ENCODE measurements at regions not wholly inside any gene's neighbourhood (a gene's known extent, or its start where the extent isn't known, plus 50 kb on each side); places are given as distances from the start of the nearest gene placed in this dataset.
"Not testable (repeated sequence)": the region's sequence is repeated elsewhere in the genome, so short reads cannot be mapped to it uniquely, and the experiment has no call there.

DNA sequence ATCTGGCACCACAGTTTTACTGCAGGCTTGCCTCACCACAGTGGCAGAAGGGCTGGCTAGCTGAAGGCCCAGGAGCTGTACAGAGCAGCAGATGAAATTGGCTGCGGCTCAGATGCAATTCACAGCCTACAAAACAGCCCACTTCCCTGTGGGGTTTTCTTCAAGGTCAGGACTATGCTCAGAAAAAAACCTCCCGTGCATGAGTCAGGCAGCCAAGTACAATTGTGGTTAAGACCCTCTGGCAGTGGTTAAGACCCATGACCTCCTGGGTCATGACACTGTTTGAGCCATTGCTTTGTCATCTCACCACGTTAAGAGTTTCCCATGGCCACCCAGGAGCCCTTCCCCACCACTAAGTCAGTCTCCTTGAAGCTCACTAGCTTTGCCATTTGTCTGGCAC lies 276.3 kb downstream of the HNRNPD start:
- Histone ChIP-seq H3K36me3 (no peaks in the 10 kb centered on the region), H3K4me2 (no peak overlapping the region), H3K9me3 (no peaks in the 10 kb centered on the region), H3K4me1 (no peaks in the 10 kb centered on the region), H3K27ac (no peak overlapping the region), H3K9ac (no peak overlapping the region), H3K4me3 (no peak overlapping the region), H3K27me3 (no peaks in the 10 kb centered on the region), H4K20me1 (no peaks in the 10 kb centered on the region)
- TF ChIP-seq Cebpa-rat (IDR thresholded peaks at IDR 0.05): no peak

DNA sequence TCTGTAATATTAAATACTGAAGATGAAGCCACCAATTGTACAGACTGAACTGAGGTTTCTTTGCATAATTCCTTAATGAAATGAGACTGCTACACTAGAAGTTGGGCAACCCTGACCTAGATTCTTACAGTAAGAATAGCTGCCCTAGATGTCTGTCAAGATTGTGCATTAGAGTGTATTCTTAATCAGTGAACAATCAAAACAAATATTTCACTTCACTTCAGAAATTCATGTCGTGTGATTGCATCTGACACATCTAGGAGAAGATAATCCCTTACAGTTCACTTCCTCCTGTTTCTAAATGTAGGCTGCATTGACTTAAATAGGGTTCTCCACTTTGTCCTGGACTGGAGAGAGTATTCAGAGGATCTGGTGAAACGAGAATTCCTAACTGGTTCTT lies 283.1 kb downstream of the HNRNPD start:
- no peak overlapping the region for H3K4me3 ChIP-seq
- H3K4me1 ChIP-seq: no peaks in the 10 kb centered on the region
- H3K27me3 ChIP-seq: no peaks in the 10 kb centered on the region
- no peaks in the 10 kb centered on the region for H3K36me3 ChIP-seq
- H3K4me2 ChIP-seq: no peak overlapping the region
- no peaks in the 10 kb centered on the region for H4K20me1 ChIP-seq
- no peak for TF ChIP-seq Cebpa-rat (IDR thresholded peaks at IDR 0.05)
- no peaks in the 10 kb centered on the region for H3K9me3 ChIP-seq
- no peak overlapping the region for H3K27ac ChIP-seq
- H3K9ac ChIP-seq: no peak overlapping the region

DNA sequence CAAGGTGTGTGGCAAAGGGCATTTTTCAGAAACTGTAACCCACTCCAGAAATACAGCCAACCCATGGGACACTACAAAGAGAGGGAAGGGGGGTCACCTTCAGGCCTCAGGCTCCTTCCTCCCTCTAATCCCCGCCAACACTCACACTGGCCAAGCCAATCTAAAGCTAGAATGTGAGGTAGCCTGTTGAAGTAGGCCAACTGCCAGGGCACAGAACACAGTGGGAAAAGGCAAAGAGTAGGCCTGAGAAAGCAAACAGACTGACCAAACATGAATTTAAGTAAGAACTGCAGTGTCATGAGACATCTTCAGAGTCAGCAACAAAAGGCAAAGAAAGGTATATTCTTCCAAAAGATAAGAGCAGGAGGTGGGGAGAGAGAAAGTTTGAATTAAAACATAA lies 289.0 kb downstream of the HNRNPD start:
- H3K9ac ChIP-seq: no peak overlapping the region
- H3K27me3 ChIP-seq: no peaks in the 10 kb centered on the region
- no peak overlapping the region for H3K4me2 ChIP-seq
- no peaks in the 10 kb centered on the region for H3K9me3 ChIP-seq
- H3K4me3 ChIP-seq: no peak overlapping the region
- no peaks in the 10 kb centered on the region for H3K36me3 ChIP-seq
- H3K4me1 ChIP-seq: no peaks in the 10 kb centered on the region
- no peak for TF ChIP-seq Cebpa-rat (IDR thresholded peaks at IDR 0.05)
- H4K20me1 ChIP-seq: no peaks in the 10 kb centered on the region
- H3K27ac ChIP-seq: no peak overlapping the region

DNA sequence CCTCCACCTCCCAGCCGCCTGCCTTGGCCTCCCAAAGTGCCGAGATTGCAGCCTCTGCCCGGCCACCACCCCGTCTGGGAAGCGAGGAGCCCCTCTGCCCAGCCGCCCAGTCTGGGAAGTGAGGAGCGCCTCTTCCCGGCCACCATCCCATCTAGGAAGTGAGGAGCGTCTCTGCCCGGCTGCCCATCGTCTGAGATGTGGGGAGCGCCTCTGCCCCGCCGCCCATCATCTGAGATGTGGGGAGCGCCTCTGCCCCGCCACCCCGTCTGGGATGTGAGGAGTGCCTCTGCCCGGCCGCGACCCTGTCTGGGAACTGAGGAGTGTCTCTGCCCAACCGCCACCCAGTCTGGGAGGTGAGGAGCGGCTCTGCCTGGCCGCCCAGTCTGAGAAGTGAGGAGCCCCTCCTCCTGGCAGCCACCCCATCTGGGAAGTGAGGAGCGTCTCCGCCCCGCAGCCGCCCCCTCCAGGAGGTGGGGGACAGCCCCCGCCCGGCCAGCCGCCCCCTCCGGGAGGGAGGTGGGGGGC lies 296.3 kb downstream of the HNRNPD start:
- H3K27ac ChIP-seq, H3K4me2 ChIP-seq, H3K4me1 ChIP-seq, H3K9ac ChIP-seq, H3K36me3 ChIP-seq, H3K27me3 ChIP-seq, H4K20me1 ChIP-seq, H3K9me3 ChIP-seq, H3K4me3 ChIP-seq: not testable (repeated sequence)

DNA sequence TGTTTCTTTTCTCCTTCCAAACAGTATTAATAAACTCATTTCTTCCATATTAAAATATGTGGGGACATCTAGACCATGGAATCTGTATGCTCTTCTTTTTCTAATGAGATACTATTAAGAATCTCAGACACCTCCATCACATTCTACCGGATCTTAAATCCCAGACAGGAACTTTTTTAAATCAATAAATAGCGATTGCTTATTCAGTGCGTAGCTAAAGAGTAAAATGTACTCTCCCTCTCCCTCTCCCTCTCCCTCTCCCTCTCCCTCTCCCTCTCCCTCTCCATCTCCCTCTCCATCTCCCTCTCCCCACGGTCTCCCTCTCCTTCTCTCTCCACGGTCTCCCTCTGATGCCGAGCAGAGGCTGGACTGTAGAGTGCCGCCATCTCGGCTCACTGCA lies 297.0 kb downstream of the HNRNPD start:
- Histone ChIP-seq H3K4me3 (no peak overlapping the region), H3K9ac (no peak overlapping the region), H3K27ac (no peak overlapping the region), H3K36me3 (no peaks in the 10 kb centered on the region), H4K20me1 (no peaks in the 10 kb centered on the region), H3K9me3 (peaks cover 5% of the 10 kb centered on the region; the same call in 1 of the 2 replicates), H3K4me2 (no peak overlapping the region), H3K4me1 (no peaks in the 10 kb centered on the region), H3K27me3 (no peaks in the 10 kb centered on the region)
- no peak for TF ChIP-seq Cebpa-rat (IDR thresholded peaks at IDR 0.05)

DNA sequence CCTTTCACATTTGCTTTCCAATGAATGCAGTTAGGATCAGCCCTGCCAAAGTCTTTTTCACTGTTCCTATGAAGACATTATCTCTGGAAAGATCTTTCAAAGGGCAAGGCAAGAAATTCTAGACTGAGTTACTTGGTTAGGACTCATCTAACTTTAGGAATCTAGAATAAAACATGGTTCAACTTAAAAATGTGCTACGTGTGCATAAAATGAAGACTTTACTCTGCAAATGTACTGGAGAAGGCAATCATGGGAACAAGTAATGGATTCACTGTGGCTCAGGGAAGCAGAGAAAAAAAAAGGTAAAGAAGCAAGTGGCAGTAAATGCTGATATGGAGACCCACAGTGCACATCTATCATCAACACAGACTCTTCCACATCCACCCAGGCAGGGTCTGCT lies 297.4 kb downstream of the HNRNPD start:
- Histone ChIP-seq H3K4me1 (no peaks in the 10 kb centered on the region), H3K4me3 (no peak overlapping the region), H3K36me3 (no peaks in the 10 kb centered on the region), H4K20me1 (no peaks in the 10 kb centered on the region), H3K9me3 (peaks cover 5% of the 10 kb centered on the region; the same call in 1 of the 2 replicates), H3K27me3 (no peaks in the 10 kb centered on the region), H3K27ac (no peak overlapping the region), H3K4me2 (no peak overlapping the region), H3K9ac (no peak overlapping the region)
- TF ChIP-seq Cebpa-rat (IDR thresholded peaks at IDR 0.05): no peak

DNA sequence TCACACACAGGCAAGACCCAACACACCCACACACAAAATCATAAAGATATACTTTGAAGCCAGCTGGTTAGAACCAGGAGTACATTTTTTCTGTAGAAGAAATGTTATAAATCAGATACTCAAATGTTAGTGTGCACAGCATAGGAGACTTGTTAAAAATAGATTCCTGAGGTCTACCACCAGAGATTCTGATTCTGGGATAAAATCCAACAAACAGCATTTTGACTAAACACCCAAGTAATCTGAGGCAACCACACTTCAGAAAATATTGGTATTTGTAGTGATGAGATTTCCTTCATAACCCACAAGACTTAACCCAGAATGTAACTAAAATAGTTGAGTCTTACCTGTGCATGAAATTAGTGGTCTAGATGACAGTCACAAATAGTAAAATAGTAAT lies 301.8 kb downstream of the HNRNPD start:
- H3K27me3 ChIP-seq: no peaks in the 10 kb centered on the region
- no peaks in the 10 kb centered on the region for H4K20me1 ChIP-seq
- H3K4me3 ChIP-seq: no peak overlapping the region
- no peak overlapping the region for H3K9ac ChIP-seq
- no peak overlapping the region for H3K27ac ChIP-seq
- H3K4me2 ChIP-seq: no peak overlapping the region
- no peaks in the 10 kb centered on the region for H3K36me3 ChIP-seq
- no peak for TF ChIP-seq Cebpa-rat (IDR thresholded peaks at IDR 0.05)
- no peaks in the 10 kb centered on the region for H3K9me3 ChIP-seq
- no peaks in the 10 kb centered on the region for H3K4me1 ChIP-seq

DNA sequence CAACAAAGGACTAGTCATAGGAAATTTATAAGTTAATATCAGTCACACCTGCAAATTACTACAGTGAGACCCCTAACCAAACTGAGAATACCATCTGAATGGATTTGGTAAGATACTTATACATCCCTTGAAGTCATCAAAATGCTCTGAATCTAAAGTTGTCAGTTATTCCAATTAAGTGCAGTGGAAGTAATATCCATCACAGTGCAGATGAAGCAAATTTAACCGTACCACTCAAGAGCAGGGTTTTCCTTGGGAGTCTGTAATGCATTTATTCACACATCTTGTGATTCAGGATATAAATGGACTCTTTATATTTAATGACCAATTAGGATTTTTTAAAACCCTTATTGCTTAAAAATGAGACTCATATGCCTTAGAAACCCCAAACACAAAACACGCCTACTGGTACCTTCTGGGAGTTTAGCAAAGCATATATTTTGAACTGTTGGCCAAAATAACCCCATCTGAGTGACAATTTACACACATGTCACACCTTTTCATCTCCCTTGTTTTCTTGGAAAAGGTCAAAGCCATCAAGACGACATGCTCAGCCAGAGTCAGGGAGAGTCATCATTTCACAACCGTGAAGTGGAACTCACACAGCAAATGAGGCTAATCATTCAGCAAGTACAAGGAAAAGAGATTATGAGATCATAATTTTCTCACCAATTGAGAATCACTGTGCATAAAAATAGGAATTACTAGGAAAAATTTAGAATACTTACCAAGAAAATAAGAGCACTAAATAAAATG lies 303.7 kb downstream of the HNRNPD start:
- H3K4me3 ChIP-seq: no peak overlapping the region
- H3K27ac ChIP-seq: no peak overlapping the region
- TF ChIP-seq Cebpa-rat (IDR thresholded peaks at IDR 0.05): no peak
- H3K36me3 ChIP-seq: no peaks in the 10 kb centered on the region
- H3K4me2 ChIP-seq: no peak overlapping the region
- no peaks in the 10 kb centered on the region for H3K9me3 ChIP-seq
- no peaks in the 10 kb centered on the region for H3K27me3 ChIP-seq
- H3K9ac ChIP-seq: no peak overlapping the region
- no peaks in the 10 kb centered on the region for H3K4me1 ChIP-seq
- no peaks in the 10 kb centered on the region for H4K20me1 ChIP-seq

DNA sequence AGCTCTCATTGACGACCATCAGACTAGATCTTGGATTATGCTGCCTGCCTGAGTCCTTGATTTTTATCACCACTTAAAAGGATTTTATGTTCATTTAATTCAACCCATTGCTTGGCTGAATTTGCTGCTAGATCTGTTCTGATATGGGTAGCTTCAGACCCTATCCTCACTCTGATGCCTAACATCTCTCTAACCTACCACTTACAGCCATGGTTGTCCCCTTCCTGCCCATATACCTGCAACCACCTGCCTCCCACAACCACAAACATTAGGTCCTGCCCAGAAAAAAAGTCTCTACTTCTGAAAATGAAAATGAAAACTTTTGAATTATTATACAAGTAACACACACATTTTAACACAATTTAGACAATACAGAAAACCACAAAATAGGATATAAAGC lies 310.8 kb downstream of the HNRNPD start:
- no peaks in the 10 kb centered on the region for H3K27me3 ChIP-seq
- H3K4me1 ChIP-seq: no peaks in the 10 kb centered on the region
- no peaks in the 10 kb centered on the region for H3K36me3 ChIP-seq
- no peak overlapping the region for H3K4me2 ChIP-seq
- no peak overlapping the region for H3K27ac ChIP-seq
- no peak for TF ChIP-seq Cebpa-rat (IDR thresholded peaks at IDR 0.05)
- H3K4me3 ChIP-seq: no peak overlapping the region
- H3K9ac ChIP-seq: no peak overlapping the region
- no peaks in the 10 kb centered on the region for H4K20me1 ChIP-seq
- H3K9me3 ChIP-seq: no peaks in the 10 kb centered on the region

DNA sequence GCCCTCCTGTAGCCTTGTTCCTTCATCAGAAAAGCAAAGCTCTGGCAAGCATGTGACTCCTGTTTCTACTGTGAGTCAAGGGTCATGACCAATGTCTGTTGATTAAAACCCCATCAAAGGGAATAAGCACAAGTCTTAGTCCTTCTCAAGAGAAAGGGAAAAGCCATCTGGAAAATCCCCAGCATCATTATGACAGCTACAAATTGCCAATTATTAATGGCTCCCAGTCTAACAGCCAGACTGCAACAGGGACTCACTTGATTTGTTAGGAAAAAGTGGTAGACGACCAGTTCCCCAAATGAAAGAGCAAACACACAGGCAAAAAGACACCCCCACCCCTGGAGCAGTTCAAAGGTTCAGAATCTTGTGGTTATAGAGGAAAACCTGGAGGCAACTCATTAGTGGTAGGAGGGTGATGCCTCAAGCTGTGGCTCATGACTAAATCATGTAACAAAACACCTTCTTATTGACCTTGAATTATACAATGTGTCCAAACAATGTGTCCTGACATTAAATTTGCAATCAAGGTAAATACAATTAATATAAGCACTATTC lies 315.7 kb downstream of the HNRNPD start:
- H3K27me3 ChIP-seq: no peaks in the 10 kb centered on the region
- no peaks in the 10 kb centered on the region for H4K20me1 ChIP-seq
- H3K4me1 ChIP-seq: no peaks in the 10 kb centered on the region
- H3K4me3 ChIP-seq: no peak overlapping the region
- H3K9me3 ChIP-seq: no peaks in the 10 kb centered on the region
- no peak overlapping the region for H3K27ac ChIP-seq
- no peak overlapping the region for H3K4me2 ChIP-seq
- no peaks in the 10 kb centered on the region for H3K36me3 ChIP-seq
- TF ChIP-seq Cebpa-rat (IDR thresholded peaks at IDR 0.05): no peak
- no peak overlapping the region for H3K9ac ChIP-seq

Data from BLaER1 (cell line).